Panc1 (cell line): ENCODE measurements at regions not wholly inside any gene's neighbourhood (a gene's known extent, or its start where the extent isn't known, plus 50 kb on each side); places are given as distances from the start of the nearest gene placed in this dataset.
"Not testable (repeated sequence)": the region's sequence is repeated elsewhere in the genome, so short reads cannot be mapped to it uniquely, and the experiment has no call there.

ENCODE experiments used
- POLR2AphosphoS5 ChIP-seq: IDR thresholded peaks from 2 replicates; pipeline ENCODE4 v1.6.1; 2012; ENCODE audit warnings: mild to moderate bottlenecking, low read depth, low read length, moderate library complexity
- TCF7L2 ChIP-seq: IDR thresholded peaks from 2 replicates; pipeline ENCODE4 v1.6.1; 2011; ENCODE audit warnings: mild to moderate bottlenecking, low read depth, low read length, inconsistent platforms
- TF ChIP-seq, protein P1 (sequence below), 2 experiments: IDR thresholded peaks; 2 replicates each; pipeline ENCODE4 v1.6.1; 2011 to 2012; ENCODE audit warnings: low read depth in 2 of 2, control low read depth in 1 of 2, low read length in 1 of 2, mild to moderate bottlenecking in 1 of 2, moderate library complexity in 1 of 2; ENCODE audit not compliant: insufficient read depth in 1 of 2
- TF ChIP-seq, protein P2 (sequence below): fragments of 450-650 bp; IDR thresholded peaks from 2 replicates; pipeline ENCODE4 v1.5.1; 2017; ENCODE audit warnings: mild to moderate bottlenecking

DNA sequence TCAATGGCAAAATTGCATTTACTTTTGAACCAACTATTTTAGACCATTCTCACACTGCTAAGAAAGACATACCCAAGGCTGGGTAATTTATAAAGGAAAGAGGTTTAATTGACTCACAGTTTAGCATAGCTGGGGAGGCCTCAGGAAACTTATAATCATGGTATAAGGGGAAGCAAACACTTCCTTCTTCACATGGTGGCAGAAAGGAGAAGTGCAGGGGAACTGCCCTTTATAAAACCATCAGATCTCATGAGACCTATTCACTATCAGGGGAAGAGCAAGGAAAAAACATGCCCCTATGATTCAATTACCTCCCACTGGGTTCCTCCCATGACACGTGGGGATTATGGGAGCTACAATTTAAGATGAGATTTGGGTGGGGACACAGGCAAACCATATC, 181.5 kb downstream of the MZT1 start:
- TF ChIP-seq, protein P1, sequence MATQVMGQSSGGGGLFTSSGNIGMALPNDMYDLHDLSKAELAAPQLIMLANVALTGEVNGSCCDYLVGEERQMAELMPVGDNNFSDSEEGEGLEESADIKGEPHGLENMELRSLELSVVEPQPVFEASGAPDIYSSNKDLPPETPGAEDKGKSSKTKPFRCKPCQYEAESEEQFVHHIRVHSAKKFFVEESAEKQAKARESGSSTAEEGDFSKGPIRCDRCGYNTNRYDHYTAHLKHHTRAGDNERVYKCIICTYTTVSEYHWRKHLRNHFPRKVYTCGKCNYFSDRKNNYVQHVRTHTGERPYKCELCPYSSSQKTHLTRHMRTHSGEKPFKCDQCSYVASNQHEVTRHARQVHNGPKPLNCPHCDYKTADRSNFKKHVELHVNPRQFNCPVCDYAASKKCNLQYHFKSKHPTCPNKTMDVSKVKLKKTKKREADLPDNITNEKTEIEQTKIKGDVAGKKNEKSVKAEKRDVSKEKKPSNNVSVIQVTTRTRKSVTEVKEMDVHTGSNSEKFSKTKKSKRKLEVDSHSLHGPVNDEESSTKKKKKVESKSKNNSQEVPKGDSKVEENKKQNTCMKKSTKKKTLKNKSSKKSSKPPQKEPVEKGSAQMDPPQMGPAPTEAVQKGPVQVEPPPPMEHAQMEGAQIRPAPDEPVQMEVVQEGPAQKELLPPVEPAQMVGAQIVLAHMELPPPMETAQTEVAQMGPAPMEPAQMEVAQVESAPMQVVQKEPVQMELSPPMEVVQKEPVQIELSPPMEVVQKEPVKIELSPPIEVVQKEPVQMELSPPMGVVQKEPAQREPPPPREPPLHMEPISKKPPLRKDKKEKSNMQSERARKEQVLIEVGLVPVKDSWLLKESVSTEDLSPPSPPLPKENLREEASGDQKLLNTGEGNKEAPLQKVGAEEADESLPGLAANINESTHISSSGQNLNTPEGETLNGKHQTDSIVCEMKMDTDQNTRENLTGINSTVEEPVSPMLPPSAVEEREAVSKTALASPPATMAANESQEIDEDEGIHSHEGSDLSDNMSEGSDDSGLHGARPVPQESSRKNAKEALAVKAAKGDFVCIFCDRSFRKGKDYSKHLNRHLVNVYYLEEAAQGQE (IDR thresholded peaks at IDR 0.05; ENCODE audit: insufficient read depth in 1 of 2, low read depth in 2 of 2, low read length in 1 of 2) = not testable (repeated sequence)
- TF ChIP-seq, protein P2, sequence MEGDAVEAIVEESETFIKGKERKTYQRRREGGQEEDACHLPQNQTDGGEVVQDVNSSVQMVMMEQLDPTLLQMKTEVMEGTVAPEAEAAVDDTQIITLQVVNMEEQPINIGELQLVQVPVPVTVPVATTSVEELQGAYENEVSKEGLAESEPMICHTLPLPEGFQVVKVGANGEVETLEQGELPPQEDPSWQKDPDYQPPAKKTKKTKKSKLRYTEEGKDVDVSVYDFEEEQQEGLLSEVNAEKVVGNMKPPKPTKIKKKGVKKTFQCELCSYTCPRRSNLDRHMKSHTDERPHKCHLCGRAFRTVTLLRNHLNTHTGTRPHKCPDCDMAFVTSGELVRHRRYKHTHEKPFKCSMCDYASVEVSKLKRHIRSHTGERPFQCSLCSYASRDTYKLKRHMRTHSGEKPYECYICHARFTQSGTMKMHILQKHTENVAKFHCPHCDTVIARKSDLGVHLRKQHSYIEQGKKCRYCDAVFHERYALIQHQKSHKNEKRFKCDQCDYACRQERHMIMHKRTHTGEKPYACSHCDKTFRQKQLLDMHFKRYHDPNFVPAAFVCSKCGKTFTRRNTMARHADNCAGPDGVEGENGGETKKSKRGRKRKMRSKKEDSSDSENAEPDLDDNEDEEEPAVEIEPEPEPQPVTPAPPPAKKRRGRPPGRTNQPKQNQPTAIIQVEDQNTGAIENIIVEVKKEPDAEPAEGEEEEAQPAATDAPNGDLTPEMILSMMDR = not testable (repeated sequence)
- not testable (repeated sequence) for TF ChIP-seq POLR2AphosphoS5, TCF7L2
